ENCODE measurements at regions not wholly inside any gene's neighbourhood (a gene's known extent, or its start where the extent isn't known, plus 50 kb on each side); places are given as distances from the start of the nearest gene placed in this dataset.

DNA sequence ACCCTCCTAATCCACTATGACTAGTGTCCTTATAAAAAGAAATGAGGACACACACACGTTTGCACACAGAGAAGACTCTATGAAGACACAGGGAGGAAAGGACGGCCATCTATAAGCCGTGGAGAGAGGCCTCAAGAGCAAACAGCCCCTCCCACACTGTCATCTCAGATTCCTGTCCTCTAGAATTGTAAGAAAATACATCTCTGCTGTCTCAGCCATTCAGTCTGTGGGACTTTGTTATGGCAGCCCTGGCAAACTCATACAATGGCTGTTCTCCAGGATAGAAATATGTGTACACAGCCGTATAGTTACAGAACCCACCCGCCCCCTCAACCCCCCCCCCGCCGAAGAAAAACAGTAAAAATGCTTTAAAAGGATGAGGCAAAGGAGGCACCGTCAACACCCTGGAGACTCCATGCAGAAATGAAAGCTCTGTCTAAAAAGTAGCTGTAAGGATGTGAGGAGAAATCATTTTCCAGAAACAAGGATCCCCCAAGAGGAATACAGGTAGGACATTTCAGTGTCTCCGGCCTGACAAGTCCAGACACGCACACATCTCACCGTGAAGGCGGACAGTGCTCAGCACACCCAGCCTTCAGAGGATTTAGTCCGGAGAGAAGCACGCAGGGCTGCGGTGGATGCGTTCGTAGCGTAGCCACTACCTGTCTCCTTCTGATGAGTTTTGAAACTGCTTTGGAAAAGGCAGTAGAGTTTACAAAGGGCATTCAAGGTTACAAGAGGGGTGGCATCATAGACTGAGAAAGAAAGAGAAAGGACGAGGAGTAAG lies 110.8 kb upstream of the ERCC6L2 start:
- ATAC-seq, result no peak
- intact Hi-C loops (cut with DNase I, micrococcal nuclease), result no loop called here

DNA sequence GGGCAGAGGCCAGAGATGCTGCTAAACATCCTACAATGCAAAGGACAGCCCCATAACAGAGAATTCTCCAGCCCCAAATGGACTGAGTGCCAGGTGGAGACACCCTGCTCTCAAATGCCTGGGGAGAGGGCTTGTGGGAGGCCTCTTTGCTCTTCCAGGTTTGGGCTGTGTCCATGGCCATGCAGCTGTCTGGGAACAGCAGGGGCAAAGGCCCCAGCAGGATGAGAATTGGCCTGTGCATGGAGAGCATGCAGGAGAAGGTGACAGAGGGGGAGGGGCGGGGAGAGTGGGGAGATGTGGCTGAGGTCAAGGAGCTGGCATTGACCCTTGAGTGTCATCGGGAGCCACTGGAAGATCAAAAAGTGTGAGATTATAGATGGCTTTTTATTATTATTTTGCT lies 111.5 kb upstream of the ERCC6L2 start:
- DNase-seq (no peak), ATAC-seq (no peak)
- intact Hi-C loops (cut with DNase I, micrococcal nuclease), result no loop called here

More for the DNA sequence above, 110.8 kb upstream of the ERCC6L2 start:
- DNase-seq, result no peak

DNA sequence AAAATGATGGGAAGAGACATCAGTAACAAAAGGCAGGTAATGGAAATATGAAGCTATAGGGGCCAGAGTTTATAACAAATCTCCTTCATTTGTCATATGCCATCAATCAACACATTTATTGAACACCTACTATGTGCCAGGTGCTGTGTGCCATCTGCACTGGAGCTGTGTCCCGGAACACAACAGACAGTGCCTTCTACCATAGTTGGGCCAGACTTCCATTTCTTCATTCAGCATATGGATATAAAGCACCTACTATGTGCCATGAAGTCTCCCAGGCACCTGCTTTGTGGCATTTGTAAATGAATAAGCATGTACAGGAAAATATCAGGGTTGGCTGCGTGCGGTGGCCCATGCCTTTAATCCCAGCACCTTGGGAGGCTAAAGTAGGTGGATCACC lies 112.5 kb upstream of the ERCC6L2 start:
- ATAC-seq (no peak), DNase-seq (no peak)
- intact Hi-C loops (cut with DNase I, micrococcal nuclease), result no loop called here

DNA sequence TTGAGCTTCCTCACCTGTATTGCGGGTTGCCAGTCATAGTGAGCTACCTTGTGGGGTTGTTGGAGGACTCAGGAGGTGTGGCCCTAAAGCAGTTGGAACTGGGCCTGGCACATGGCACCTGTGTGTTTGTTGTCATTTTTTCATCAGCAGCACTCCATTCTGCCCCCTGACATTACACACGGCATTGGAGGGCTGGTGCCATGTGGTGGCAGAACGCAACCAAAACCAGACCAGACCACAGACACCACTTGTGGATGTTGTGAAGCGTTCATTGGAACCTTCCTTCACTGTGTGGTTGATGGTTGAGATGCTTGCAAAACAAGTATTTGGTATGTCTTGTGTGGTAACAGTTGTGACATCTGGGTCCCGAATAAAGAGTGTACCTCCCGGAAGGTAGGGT lies 113.2 kb upstream of the ERCC6L2 start:
- intact Hi-C loops (cut with DNase I, micrococcal nuclease), result no loop called here
- DNase-seq (no peak), ATAC-seq (no peak)

DNA sequence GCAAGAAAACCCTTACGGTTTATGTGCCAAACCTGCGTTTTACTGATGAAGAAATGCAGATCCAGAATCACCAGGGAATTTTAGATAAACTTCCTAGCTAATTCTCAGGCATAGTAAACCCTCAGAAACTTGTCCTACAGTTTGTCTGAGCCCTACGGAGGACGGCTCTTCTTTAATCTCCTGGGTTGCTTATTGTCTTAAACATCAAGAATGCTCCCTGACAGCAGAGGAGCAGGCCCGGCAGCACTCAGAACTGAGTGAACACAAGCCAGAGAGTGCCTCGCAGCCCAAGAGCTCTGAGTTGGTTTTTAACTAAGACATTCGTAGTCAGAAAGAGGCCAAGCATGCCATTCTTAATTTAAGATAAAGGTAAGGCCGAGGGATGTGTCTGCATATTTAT lies 114.7 kb upstream of the ERCC6L2 start:
- ATAC-seq (no peak), DNase-seq (no peak)
- intact Hi-C loops (cut with DNase I, micrococcal nuclease), result no loop called here

DNA sequence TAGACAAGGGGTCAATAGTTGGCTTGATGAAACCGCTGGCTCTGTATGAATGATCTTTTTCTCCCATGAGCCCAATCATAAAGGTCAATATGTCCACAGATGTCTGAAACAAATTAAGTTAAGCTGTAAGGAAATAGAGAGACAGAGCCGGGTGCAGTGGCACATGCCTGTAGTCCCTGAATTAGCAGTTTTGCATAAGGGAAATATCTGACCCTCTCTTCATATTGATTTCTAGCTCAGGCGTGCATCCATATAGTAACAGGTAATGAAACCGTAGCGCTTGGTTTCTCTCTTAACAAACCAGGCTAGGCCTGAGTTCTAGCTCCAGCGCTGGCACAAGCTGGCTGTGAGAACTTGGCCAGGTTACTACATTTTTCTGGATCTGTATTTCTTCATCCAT lies 118.1 kb upstream of the ERCC6L2 start:
- DNase-seq (no peak), ATAC-seq (no peak)
- intact Hi-C loops (cut with DNase I, micrococcal nuclease), result no loop called here

DNA sequence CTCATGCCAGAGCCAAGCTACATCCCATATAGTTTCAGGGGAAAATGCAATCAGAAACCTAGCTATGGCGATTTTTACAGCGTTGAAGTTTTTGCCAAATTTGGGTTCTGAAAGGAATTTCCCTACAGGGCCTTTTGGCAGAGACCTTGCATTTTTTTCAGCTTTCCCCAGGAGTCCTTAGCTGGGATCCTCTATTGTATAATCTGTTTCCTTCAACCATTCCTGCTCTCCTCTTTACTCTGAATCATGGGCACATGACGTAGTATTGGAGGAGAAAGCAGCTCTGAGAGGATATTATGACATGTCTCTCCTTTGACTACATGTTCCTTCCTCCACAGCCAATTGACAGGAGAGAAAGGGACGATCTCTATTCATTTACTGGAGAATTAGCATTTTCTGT lies 118.5 kb upstream of the ERCC6L2 start:
- DNase-seq (no peak), ATAC-seq (no peak)
- intact Hi-C loops (cut with DNase I, micrococcal nuclease), result no loop called here

DNA sequence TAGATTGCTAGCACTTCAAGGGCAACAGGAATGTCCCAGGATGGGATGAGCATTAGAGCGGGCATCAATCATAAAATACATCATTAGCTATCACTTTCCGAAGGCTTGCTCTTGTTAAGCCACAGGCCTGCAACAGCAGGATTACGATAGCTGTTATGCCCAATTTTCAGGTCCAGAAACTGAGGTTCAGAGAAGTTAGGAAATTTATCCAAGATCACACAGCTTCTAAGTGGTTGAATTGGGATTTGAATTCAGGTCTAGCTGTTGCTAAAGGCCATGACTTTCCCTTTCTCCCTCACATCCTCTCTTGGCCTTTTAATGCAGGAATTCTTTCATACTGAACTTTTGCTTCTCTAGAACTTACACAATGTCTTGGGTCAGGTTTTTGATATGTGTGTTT lies 119.4 kb upstream of the ERCC6L2 start:
- ATAC-seq (no peak), DNase-seq (no peak)
- intact Hi-C loops (cut with DNase I, micrococcal nuclease), result no loop called here

DNA sequence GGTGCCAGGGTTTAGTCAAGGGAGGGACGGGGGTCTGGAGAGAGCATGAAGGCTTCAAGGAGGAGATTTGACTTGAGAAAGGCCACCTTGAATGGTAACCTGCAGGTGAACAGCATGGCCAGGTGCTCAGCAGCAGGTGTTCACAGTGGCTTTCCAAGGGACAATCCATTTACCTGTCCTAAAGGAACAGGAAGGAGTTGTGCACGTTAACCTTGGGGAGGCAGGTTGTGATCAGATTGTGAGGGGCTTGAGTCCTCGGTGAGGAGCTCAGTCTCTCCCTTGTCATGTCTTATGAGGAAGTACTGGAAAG lies 120.1 kb upstream of the ERCC6L2 start:
- no peak for ATAC-seq
- DNase-seq, result no peak
- intact Hi-C loops (cut with DNase I, micrococcal nuclease), result no loop called here

DNA sequence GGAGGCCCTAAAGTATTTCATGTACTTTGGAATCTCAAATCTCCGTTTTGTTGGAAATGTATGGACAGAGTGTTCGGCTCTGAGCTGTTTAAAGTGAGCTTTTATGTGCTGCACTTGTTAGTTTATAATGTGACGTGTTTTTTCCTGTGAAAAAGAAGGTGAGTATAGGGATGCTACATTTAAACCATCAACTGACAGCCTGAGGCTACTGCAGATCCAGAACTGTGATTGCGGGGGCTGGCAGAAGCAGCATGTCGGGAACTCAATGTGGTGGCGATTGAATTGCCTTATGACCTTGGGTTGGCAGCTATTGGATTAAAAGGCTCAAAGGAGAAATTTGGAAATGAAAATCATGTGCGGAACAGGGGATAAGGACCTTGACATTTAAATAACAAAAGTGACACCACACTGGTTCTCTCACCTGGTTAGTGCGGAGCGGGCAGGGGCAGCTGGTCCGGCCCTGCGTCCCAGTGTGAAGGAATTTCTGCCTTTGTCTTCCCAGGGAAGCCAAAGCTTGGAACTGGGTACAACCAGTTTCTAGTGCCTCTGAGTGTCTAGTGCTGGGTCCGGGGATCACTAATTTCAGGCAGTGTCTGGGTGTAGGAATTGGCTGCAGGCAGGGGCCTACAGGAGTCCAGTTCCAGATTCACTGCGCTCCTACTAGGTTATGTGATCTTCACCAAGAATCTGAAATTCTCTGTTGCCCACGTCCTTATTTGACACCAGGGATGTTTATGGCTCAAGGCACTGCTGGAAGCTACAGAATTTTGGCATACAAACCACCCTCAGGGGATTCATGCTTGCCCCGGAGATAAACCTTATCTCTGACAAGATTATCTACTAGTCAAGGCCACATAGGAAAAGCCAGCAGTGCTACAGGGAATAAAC lies 120.7 kb upstream of the ERCC6L2 start:
- ATAC-seq (no peak), DNase-seq (no peak)
- intact Hi-C loops (cut with DNase I, micrococcal nuclease), result no loop called here

DNA sequence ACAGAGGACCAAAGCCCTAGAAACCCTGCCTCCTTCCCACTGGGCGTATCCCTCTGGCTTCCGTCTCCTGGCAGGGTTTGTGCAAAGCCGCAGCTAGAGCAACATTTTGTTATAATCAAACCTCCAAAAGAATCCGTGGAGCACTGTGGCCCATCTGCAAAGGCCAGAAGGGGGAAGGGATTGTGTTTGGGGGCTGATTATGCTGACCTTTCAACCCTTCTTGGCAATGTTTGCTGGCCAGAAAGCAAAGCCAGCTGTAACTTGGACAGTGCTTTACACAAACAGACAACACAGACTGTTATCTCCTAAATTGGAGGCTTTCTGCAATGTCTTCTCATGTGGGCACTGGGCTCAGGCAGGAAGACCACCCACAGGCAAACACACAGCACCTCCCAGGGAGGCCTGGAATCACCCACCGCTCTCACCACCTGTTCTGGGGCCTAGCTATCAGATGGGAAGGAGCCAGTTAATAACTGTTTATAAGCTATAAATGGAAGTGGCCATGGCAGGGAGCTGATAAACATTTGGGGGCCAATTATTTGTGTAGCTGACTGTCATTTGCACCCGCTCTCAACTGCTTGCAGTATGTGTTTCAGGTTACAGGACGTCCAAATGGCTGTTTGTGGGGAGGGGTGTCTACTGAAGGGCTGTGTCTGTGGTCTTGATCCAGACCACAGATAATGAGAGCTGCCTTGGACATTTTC lies 121.6 kb upstream of the ERCC6L2 start:
- DNase-seq (no peak), ATAC-seq (no peak)
- intact Hi-C loops (cut with DNase I, micrococcal nuclease), result no loop called here

DNA sequence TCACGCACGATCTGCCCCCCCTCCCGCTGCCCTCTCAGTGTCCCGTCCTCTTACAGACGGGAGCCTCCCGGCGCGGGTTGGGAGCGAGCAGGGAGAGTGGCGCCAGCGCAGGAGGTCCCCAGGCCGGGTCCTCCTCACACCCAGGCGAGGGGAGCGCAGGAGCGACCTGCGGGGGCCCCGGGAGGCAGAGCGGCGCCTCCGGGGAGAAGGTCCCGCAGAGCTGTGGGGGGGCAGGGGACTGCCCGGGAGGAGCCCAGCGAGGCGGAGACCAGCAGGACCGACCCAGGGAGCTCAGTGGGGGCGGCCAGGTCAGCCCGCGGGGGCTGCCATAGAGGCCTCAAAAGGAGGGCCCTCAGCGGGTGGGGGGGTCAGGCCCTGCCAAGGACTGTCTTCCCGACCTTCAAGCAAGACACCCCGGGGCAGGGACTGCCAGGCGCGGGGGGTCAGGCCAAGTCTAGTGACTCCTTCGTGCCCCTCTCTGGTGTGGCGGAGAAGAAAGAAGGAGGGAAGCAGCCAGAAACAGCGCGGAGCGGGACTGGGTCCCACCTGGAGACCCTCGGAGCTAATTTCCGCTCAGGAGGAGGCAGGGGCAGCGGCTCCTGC lies 123.3 kb upstream of the ERCC6L2 start:
- ATAC-seq, result no peak
- intact Hi-C loops (cut with DNase I, micrococcal nuclease), result no loop called here
- no peak for DNase-seq

DNA sequence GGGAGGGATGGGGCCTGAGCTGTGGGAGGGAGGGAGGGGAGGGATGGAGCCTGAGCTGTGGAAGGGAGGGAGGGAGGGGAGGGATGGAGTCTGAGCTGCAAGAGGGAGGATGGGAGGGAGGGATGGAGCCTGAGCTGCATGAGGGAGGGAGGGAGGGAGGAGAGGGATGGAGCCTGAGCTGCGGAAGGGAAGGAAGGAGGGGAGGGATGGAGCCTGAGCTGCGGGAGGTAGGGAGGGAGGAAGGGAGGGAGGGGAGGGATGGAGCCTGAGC lies 124.0 kb upstream of the ERCC6L2 start:
- no peak for ATAC-seq
- no peak for DNase-seq
- intact Hi-C loops (cut with DNase I, micrococcal nuclease), result no loop called here

DNA sequence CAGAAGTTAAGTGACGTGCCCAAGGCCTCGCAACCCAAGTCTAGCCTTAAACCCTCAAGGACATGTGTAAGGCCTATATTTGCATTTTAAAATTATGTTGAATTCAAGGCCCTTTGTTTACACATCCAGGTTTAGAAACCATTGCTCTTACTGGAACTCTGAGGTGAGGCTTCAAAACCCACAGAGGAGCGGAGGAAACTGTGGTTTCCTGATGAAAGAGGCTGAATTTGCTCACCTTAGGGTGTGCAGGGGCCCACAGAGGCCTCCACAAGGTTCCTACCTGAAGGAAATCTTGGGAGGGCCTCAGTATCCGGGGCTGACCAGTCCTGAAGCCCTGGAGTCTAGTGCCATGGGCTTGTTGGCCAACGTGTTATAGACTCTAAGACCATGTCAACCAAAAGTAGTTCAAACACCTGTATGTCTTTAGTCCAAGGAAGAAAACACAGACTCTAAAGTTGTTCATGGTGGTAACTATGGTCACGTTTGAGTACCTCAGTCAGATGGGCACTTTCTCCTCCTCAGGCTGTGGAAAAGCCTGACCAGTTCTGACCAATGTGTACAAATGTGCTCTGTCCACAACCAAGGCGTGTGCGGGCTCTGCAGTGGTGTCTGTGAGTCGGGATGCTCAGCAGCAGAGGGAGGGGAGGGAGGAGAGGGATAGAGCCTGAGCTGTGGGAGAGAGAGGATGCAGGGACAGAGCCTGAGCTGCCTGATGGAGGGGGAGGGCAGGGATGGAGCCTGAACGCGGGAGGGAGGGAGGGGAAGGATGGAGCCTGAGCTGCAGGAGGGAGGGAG lies 124.6 kb upstream of the ERCC6L2 start:
- intact Hi-C loops (cut with DNase I, micrococcal nuclease), result no loop called here
- no peak for DNase-seq
- ATAC-seq, result no peak

DNA sequence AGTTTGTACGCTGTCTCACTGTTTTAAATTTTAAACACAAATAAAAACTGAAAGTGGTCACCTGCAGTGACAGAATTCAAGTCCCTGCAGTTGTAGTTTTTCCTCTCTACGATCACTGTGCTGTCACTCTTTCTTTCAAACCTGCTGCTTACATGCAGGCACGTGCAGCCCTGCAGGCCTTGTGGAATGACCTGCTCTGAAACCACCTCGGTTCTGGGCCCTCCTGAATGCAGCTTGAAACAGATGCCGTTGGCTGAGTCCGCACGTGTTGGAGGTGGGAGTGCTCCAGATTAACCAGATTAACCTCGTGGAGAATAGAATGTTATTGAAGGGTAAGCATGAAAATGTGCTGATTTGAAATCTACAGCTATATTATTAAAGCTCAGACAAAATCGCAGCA lies 126.0 kb upstream of the ERCC6L2 start:
- no peak for DNase-seq
- intact Hi-C loops (cut with DNase I, micrococcal nuclease), result no loop called here
- ATAC-seq, result no peak

DNA sequence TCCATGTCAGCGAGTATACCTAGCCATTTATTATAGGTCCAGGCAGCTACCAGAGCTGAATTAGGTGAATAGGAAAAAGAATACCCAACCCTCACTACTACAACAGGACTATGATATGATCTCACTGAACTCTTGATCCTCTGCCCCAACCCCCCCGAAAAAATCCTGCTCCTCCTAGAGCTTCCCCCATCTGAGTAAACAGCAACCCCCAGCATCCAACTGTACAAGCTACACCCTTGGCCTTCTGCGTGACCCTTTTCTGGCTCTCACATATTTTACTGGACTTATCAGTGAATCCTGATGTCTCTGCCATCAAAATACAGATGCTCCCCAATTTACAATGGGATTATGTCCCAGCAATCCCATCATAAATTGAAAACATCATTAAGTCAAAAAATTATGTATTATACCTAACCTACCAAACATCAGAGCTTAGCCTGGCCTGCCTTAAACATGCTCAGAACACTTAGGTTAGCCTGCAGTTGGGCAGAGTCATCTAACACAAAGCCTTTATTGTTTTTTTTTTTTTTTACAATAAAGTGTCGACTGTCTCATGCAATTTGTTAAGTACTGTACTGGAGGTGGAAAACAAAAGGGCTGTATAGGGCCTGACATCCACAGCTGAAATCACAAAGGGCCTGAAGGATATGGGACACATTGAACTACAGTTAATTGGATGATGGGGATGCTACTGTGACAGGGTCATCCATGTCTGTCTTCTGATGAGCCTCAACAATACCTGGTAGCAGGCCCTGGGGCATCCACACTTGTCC lies 128.9 kb upstream of the ERCC6L2 start:
- ATAC-seq (peak; percentile 25), DNase-seq (no peak)
- intact Hi-C loops (cut with DNase I, micrococcal nuclease), result no loop called here

DNA sequence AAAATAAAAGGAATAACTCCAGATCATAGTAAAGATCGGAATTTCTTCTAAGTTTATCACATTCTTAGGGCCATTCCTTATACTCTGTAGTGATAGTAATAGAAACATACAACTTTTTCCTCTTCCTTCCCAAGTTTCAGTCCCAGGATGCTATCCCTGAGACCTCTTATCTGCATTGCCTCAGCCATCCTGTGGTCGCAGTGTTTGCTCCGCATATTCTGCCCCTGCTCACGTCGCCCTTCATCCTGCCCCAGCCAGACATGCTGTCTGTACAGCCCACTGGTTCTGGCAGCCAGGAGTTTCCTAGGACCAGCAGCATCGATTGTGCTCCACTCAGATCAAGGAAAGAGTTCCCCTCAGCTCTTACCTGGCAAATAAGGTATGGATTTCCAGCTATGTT lies 132.7 kb upstream of the ERCC6L2 start:
- ATAC-seq (no peak), DNase-seq (no peak)
- intact Hi-C loops (cut with DNase I, micrococcal nuclease), result no loop called here

DNA sequence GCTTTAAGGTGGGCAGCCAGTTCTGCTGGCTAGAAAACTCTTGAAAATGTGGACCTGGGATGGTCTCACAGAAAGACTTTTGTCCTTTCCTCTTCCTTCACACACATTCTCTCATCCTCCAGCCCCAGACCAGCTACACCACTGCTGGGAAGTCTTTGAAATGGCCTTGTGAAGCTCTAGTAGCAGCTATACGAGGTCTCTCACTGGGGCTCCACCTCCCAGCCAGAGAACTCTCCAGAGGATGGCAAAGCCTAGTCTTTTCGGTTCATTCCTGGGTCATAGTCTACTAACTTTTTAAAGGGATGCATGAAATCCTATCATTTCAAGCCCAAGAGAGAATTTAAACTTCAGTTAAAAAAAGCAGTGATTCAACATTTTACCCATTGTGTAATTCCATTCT lies 133.9 kb upstream of the ERCC6L2 start:
- intact Hi-C loops (cut with DNase I, micrococcal nuclease), result no loop called here
- no peak for DNase-seq
- no peak for ATAC-seq

All from left colon (tissue), 2 donors.